Muscle of leg (tissue), 3 donors: ENCODE measurements at regions not wholly inside any gene's neighbourhood (a gene's known extent, or its start where the extent isn't known, plus 50 kb on each side); places are given as distances from the start of the nearest gene placed in this dataset.

Experiments
- DNase-seq: peaks from one replicate; pipeline ENCODE4 v3.0.0; 2013
- H3K27ac ChIP-seq: one replicate; pipeline ENCODE4 v1.5.1; 2013; ENCODE audit warnings: mild to moderate bottlenecking, low read length, control low read depth
- H3K27me3 ChIP-seq: one replicate; pipeline ENCODE4 v1.6.1; 2013; ENCODE audit warnings: low read length; ENCODE audit not compliant: control insufficient read depth, insufficient read depth
- H3K36me3 ChIP-seq: one replicate; pipeline ENCODE4 v1.6.1; 2013; ENCODE audit warnings: low read length; ENCODE audit not compliant: control insufficient read depth, insufficient read depth
- H3K4me1 ChIP-seq: one replicate; pipeline ENCODE4 v1.6.1; 2013; ENCODE audit warnings: low read length; ENCODE audit not compliant: control insufficient read depth, insufficient read depth
- H3K4me3 ChIP-seq: one replicate; pipeline ENCODE4 v1.5.1; 2013; ENCODE audit warnings: low read length, control low read depth
- H3K9me3 ChIP-seq: replicated peaks from 2 replicates; pipeline ENCODE4 v1.6.1; 2013; ENCODE audit warnings: low read depth, low read length; ENCODE audit not compliant: control insufficient read depth
- WGBS: methylation state at CpG from one replicate; pipeline ENCODE4 v1.1.5; 2013; ENCODE audit warnings: missing lambda C conversion rate; ENCODE audit not compliant: insufficient coverage; 5-methylcytosine and 5-hydroxymethylcytosine counted together

- H3K27me3 ChIP-seq = no peaks in the 10 kb centered on the region
- no peak for DNase-seq
- H3K4me3 ChIP-seq = no peak overlapping the region
- H3K9me3 ChIP-seq = no peaks in the 10 kb centered on the region
- H3K4me1 ChIP-seq = no peaks in the 10 kb centered on the region
- H3K36me3 ChIP-seq = no peaks in the 10 kb centered on the region
- WGBS = no CpG with 5 or more reads among the region's 2 CpGs
- H3K27ac ChIP-seq = no peak overlapping the region
Observed at GRCh38 chr17:72004011-72004427, 116.8 kb upstream of the SOX9 start.

- 76% methylated on average over 6 of the region's 10 CpGs for WGBS
- Histone ChIP-seq H3K4me1 (no peaks in the 10 kb centered on the region), H3K27me3 (no peaks in the 10 kb centered on the region), H3K9me3 (no peaks in the 10 kb centered on the region), H3K27ac (no peak overlapping the region), H3K36me3 (no peaks in the 10 kb centered on the region), H3K4me3 (no peak overlapping the region)
- no peak for DNase-seq
Observed at GRCh38 chr17:72004611-72005331, 116.0 kb upstream of the SOX9 start.

- Histone ChIP-seq H3K9me3 (no peaks in the 10 kb centered on the region), H3K27me3 (no peaks in the 10 kb centered on the region), H3K4me1 (no peaks in the 10 kb centered on the region), H3K36me3 (no peaks in the 10 kb centered on the region), H3K4me3 (no peak overlapping the region), H3K27ac (no peak overlapping the region)
- DNase-seq = no peak
- 80% methylated on average over 1 of the region's 6 CpGs for WGBS
Observed at GRCh38 chr17:72005332-72006163, 115.3 kb upstream of the SOX9 start.

GRCh38 chr17:72008236-72008876 is 112.5 kb upstream of the SOX9 start:
- H3K4me1 ChIP-seq = no peaks in the 10 kb centered on the region
- no peak overlapping the region for H3K27ac ChIP-seq
- WGBS = 20% methylated on average over 1 of the region's 5 CpGs
- peaks cover 3% of the 10 kb centered on the region for H3K27me3 ChIP-seq
- no peak for DNase-seq
- no peaks in the 10 kb centered on the region for H3K9me3 ChIP-seq
- H3K4me3 ChIP-seq = no peak overlapping the region
- H3K36me3 ChIP-seq = no peaks in the 10 kb centered on the region

- H3K4me1 ChIP-seq = no peaks in the 10 kb centered on the region
- H3K36me3 ChIP-seq = no peaks in the 10 kb centered on the region
- no peaks in the 10 kb centered on the region for H3K9me3 ChIP-seq
- WGBS = no CpG with 5 or more reads among the region's 1 CpG
- DNase-seq = no peak
- peaks cover 3% of the 10 kb centered on the region for H3K27me3 ChIP-seq
- H3K4me3 ChIP-seq = no peak overlapping the region
- no peak overlapping the region for H3K27ac ChIP-seq
Observed at GRCh38 chr17:72011561-72011960, 109.3 kb upstream of the SOX9 start.

- Histone ChIP-seq H3K27ac (no peak overlapping the region), H3K4me3 (no peak overlapping the region), H3K27me3 (peaks cover 2% of the 10 kb centered on the region), H3K4me1 (no peaks in the 10 kb centered on the region), H3K9me3 (no peaks in the 10 kb centered on the region), H3K36me3 (no peaks in the 10 kb centered on the region)
- WGBS = no CpG with 5 or more reads among the region's 3 CpGs
- DNase-seq = no peak
Observed at GRCh38 chr17:72021417-72022041, 99.3 kb upstream of the SOX9 start.

GRCh38 chr17:72022328-72023275 is 98.2 kb upstream of the SOX9 start:
- Histone ChIP-seq H3K27ac (no peak overlapping the region), H3K27me3 (peaks cover 5% of the 10 kb centered on the region), H3K4me3 (no peak overlapping the region), H3K36me3 (no peaks in the 10 kb centered on the region), H3K9me3 (no peaks in the 10 kb centered on the region), H3K4me1 (no peaks in the 10 kb centered on the region)
- 100% methylated on average over 1 of the region's 6 CpGs for WGBS
- peak; percentile 50 for DNase-seq

- Histone ChIP-seq H3K27ac (no peak overlapping the region), H3K36me3 (no peaks in the 10 kb centered on the region), H3K9me3 (no peaks in the 10 kb centered on the region), H3K4me3 (no peak overlapping the region), H3K4me1 (no peaks in the 10 kb centered on the region), H3K27me3 (peaks cover 3% of the 10 kb centered on the region)
- no peak for DNase-seq
Observed at GRCh38 chr17:72024457-72024856, 96.4 kb upstream of the SOX9 start.

GRCh38 chr17:72025113-72025512 is 95.7 kb upstream of the SOX9 start:
- Histone ChIP-seq H3K36me3 (no peaks in the 10 kb centered on the region), H3K27ac (no peak overlapping the region), H3K9me3 (no peaks in the 10 kb centered on the region), H3K4me1 (peaks cover 3% of the 10 kb centered on the region), H3K4me3 (no peak overlapping the region), H3K27me3 (peaks cover 3% of the 10 kb centered on the region)
- DNase-seq = no peak
- 63% methylated on average over 4 of the region's 5 CpGs for WGBS
